Breast epithelium (tissue), 4 donors: ENCODE measurements at regions not wholly inside any gene's neighbourhood (a gene's known extent, or its start where the extent isn't known, plus 50 kb on each side); places are given as distances from the start of the nearest gene placed in this dataset.
"Not testable (repeated sequence)": the region's sequence is repeated elsewhere in the genome, so short reads cannot be mapped to it uniquely, and the experiment has no call there.

Source experiments
- DNase-seq, 2 donors: peaks; one replicate each; pipeline ENCODE4 v3.0.0-alpha.2; 2019; ENCODE audit warnings: low spot score in 2 of 2
- H3K27ac ChIP-seq, 2 donors: fragments of 200-600 bp; sonication (generic) in 1 of 2; one replicate each; pipeline ENCODE4 v1.5.1; 2016 to 2019; ENCODE audit warnings: mild to moderate bottlenecking in 1 of 2
- H3K27me3 ChIP-seq, 2 donors: fragments of 200-600 bp; sonication (generic) in 1 of 2; one replicate each; pipeline versions ENCODE4 v1.5.1 to v1.6.0; 2017 to 2019; ENCODE audit warnings: control low read depth in 1 of 2, mild to moderate bottlenecking in 1 of 2
- H3K36me3 ChIP-seq: fragments of 200-600 bp; one replicate; pipeline ENCODE4 v1.5.1; 2019
- H3K4me1 ChIP-seq, 2 donors: fragments of 200-600 bp; sonication (generic); one replicate each; pipeline ENCODE4 v1.5.1; 2016 to 2019; ENCODE audit warnings: control low read depth in 1 of 2
- H3K4me3 ChIP-seq, 3 donors: fragments of 200-600 bp; sonication (generic); 1 replicate in 2 of 3; 2 replicates in 1 of 3; pipeline ENCODE4 v1.5.1; 2016 to 2019; ENCODE audit warnings: mild to moderate bottlenecking in 3 of 3, moderate library complexity in 2 of 3
- H3K9me3 ChIP-seq, 2 donors: fragments of 200-600 bp; sonication (generic) in 1 of 2; one replicate each; pipeline ENCODE4 v1.5.1; 2016 to 2019; ENCODE audit warnings: control low read depth in 1 of 2
- POLR2A ChIP-seq: fragments of 450-650 bp; IDR thresholded peaks from one replicate; pipeline ENCODE4 v1.6.1; 2016; ENCODE audit warnings: antibody characterized with exemption, mild to moderate bottlenecking, moderate library complexity
- POLR2AphosphoS5 ChIP-seq, 3 donors: sonication (generic); formaldehyde crosslinking; IDR thresholded peaks; one replicate each; pipeline ENCODE4 v1.6.1; 2017; ENCODE audit warnings: antibody characterized with exemption in 3 of 3
- intact Hi-C: fragments of 100-400 bp; cut with DNase I; formaldehyde crosslinking; loops from one replicate; pipeline ENCODE4 v1.15.1; 2023; ENCODE audit warnings: low total_unique reads
- TF ChIP-seq, protein P1 (sequence below), 3 donors: fragments of 450-650 bp; IDR thresholded peaks; one replicate each; pipeline ENCODE4 v1.5.1; 2016 to 2017; ENCODE audit warnings: antibody characterized with exemption in 3 of 3, mild to moderate bottlenecking in 3 of 3, moderate library complexity in 3 of 3

DNA sequence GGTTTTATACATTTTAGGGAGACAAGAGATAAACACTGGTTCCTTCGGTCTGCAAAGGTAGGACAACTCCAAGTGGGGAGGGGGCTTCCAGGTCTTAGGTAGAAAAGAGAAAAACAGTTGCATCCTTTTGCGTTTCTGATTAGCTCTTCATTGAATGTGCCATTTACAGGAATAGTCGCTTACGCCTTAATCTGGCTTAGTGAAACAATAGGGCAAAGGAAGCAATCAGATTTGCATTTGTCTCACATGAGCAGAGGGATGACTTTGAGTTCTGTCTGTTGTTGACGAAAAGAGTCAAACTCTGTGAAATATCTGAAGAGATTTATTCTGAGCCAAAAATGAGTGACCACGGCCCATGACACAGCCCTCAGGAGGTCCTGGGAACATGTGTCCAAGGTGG lies 166.0 kb upstream of the ATP10A start:
- no peak for DNase-seq
- Histone ChIP-seq H3K27ac (no peak overlapping the region), H3K27me3 (peaks cover 0 to 8% of the 10 kb centered on the region in 2 donors), H3K4me3 (no peak overlapping the region), H3K4me1 (no peaks in the 10 kb centered on the region), H3K9me3 (no peaks in the 10 kb centered on the region), H3K36me3 (no peaks in the 10 kb centered on the region)
- TF ChIP-seq, protein P1, sequence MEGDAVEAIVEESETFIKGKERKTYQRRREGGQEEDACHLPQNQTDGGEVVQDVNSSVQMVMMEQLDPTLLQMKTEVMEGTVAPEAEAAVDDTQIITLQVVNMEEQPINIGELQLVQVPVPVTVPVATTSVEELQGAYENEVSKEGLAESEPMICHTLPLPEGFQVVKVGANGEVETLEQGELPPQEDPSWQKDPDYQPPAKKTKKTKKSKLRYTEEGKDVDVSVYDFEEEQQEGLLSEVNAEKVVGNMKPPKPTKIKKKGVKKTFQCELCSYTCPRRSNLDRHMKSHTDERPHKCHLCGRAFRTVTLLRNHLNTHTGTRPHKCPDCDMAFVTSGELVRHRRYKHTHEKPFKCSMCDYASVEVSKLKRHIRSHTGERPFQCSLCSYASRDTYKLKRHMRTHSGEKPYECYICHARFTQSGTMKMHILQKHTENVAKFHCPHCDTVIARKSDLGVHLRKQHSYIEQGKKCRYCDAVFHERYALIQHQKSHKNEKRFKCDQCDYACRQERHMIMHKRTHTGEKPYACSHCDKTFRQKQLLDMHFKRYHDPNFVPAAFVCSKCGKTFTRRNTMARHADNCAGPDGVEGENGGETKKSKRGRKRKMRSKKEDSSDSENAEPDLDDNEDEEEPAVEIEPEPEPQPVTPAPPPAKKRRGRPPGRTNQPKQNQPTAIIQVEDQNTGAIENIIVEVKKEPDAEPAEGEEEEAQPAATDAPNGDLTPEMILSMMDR (IDR thresholded peaks at IDR 0.05), result no peak
- TF ChIP-seq POLR2A (no peak), POLR2AphosphoS5 (IDR thresholded peaks at IDR 0.05) (no peak)
- intact Hi-C loops, result no loop called here

DNA sequence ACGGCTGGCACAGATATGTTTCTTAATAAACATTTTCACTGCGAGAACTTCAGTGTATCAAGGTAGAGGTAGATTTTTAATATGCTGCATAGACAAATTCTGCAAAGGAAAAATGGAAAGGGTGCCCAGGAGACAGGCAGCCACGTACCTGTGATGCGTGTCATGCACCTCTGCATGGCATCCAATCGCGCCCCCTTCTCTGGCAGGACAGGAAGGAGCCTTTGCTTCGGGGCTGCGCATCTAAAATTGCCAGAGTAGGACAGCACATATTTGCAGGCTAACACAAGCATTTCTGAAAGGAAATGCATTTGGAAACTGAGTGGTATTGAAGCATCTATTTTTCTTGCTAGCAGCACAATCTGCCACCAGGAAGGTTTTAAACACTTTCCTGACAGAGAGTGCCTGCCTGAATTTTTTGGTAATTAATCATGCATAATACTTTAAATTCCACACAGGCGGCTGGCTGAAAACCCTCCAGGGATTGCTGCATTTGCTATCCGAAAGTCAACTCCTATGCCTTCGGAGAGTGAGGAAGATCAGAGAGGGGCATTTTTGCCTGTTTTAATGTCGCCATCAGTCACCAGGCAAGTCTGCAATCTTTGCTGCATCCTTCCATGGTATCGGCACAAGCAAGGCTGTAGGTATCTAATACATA lies 165.1 kb upstream of the ATP10A start:
- no peaks in the 10 kb centered on the region for H3K4me1 ChIP-seq
- intact Hi-C loops, result no loop called here
- DNase-seq, result no peak
- no peak overlapping the region for H3K27ac ChIP-seq
- no peak overlapping the region for H3K4me3 ChIP-seq
- TF ChIP-seq POLR2AphosphoS5 (IDR thresholded peaks at IDR 0.05), result no peak
- TF ChIP-seq POLR2A, result no peak
- TF ChIP-seq, protein P1 (IDR thresholded peaks at IDR 0.05), result no peak
- H3K27me3 ChIP-seq, result peaks cover 0 to 3% of the 10 kb centered on the region in 2 donors
- no peaks in the 10 kb centered on the region for H3K36me3 ChIP-seq
- no peaks in the 10 kb centered on the region for H3K9me3 ChIP-seq

DNA sequence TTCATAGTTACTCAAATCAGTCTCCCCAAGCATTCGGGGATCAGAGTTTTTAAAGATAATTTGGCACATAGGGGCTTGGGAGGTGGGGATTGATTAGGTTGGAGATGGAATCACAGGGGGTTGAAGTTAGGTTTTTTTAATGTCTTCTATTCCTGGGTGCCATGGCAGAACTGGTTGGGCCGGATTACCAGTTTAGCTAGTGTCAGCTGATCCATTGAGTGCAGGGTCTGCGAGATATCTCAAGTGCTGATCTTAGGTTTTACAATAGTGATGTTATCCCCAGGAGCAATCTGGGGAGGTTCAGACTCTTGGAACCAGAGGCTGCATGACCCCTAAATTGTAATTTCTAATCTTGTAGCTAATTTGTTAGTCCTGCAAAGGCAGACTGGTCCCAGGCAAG lies 163.5 kb upstream of the ATP10A start:
- H3K36me3 ChIP-seq, H3K4me1 ChIP-seq, H3K27ac ChIP-seq, H3K9me3 ChIP-seq, DNase-seq, H3K4me3 ChIP-seq, H3K27me3 ChIP-seq, intact Hi-C loops: not testable (repeated sequence)

DNA sequence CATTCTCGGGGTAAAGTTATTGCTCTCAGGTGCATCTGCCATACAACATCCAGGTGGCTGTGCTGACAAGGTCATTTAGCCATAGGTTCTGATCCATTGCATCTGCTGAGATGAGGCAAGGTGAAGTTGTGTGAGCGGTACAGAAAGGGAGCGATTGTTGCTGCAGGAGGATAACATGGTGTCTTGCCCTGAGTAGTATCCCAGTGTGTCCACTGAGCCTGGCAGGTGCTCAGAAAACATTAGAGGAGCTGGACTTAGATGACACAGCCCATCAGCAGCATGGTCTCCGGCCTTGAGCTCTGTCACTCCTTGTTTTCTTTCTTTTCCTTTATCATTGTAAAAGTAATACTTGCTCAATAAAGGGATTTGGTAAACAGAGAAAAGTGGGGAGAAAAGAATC lies 161.1 kb upstream of the ATP10A start:
- no peaks in the 10 kb centered on the region for H3K4me1 ChIP-seq
- DNase-seq, result no peak
- no peaks in the 10 kb centered on the region for H3K9me3 ChIP-seq
- TF ChIP-seq POLR2A (no peak), POLR2AphosphoS5 (IDR thresholded peaks at IDR 0.05) (no peak)
- TF ChIP-seq, protein P1 (IDR thresholded peaks at IDR 0.05), result no peak
- H3K27me3 ChIP-seq, result peaks cover 0 to 3% of the 10 kb centered on the region in 2 donors
- no peak overlapping the region for H3K4me3 ChIP-seq
- intact Hi-C loops, result no loop called here
- H3K27ac ChIP-seq, result no peak overlapping the region
- H3K36me3 ChIP-seq, result no peaks in the 10 kb centered on the region

DNA sequence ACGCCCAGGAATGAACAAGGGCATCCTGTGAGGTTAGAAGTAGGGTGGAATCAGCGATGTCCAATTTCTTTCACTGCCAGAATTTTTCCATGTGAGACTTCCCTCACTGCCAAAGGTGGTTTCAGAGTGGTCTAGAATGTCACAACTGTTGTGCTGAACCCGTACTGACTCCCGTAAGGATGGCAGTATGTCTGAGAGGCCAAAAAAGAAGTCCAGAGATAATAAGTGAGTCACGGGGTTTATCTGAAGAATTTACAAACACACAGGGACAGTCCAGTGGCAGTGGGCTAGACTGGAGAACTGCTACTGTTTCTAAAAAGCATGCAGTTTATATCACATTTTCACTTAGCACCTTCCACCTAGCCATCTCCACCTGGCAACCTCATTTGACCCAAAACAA lies 160.6 kb upstream of the ATP10A start:
- Histone ChIP-seq H3K27me3 (no peaks in the 10 kb centered on the region), H3K27ac (no peak overlapping the region), H3K36me3 (no peaks in the 10 kb centered on the region), H3K9me3 (no peaks in the 10 kb centered on the region), H3K4me1 (no peaks in the 10 kb centered on the region), H3K4me3 (no peak overlapping the region)
- no peak for TF ChIP-seq POLR2AphosphoS5 (IDR thresholded peaks at IDR 0.05)
- no peak for TF ChIP-seq POLR2A
- TF ChIP-seq, protein P1 (IDR thresholded peaks at IDR 0.05), result no peak
- intact Hi-C loops, result no loop called here
- DNase-seq, result no peak

DNA sequence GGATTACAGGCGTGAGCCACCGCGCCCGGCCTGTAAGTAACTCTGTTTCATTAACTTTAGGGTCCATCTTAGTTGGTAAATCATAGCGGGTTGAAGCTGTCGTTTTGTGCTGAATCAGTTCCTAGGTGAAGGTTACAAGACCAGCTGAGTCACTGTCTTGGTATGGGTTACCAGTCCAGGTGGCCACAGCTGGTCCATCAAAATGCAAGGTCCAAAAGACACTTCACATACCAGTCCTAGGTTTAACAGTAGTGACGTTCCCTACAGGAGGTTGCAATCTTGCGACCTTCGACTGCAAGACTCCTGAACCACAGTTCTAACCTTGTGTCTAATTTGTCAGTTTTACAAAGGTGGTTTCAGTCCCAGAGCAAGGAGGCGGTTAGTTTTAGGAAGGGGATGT lies 160.1 kb upstream of the ATP10A start:
- no peaks in the 10 kb centered on the region for H3K9me3 ChIP-seq
- intact Hi-C loops, result no loop called here
- no peaks in the 10 kb centered on the region for H3K36me3 ChIP-seq
- H3K27me3 ChIP-seq, result no peaks in the 10 kb centered on the region
- H3K27ac ChIP-seq, result no peak overlapping the region
- DNase-seq, result no peak
- TF ChIP-seq POLR2AphosphoS5 (IDR thresholded peaks at IDR 0.05), result no peak
- TF ChIP-seq, protein P1 (IDR thresholded peaks at IDR 0.05), result no peak
- TF ChIP-seq POLR2A, result no peak
- H3K4me3 ChIP-seq, result no peak overlapping the region
- no peaks in the 10 kb centered on the region for H3K4me1 ChIP-seq
